AG20443 (cell line): ENCODE measurements at regions not wholly inside any gene's neighbourhood (a gene's known extent, or its start where the extent isn't known, plus 50 kb on each side); places are given as distances from the start of the nearest gene placed in this dataset.

Experiments used
- DNase-seq: peaks from one replicate; pipeline ENCODE4 v3.0.0; 2012; ENCODE audit warnings: low spot score, mixed read lengths

GRCh38 chr18:54532222-54532621 lies 58.8 kb upstream of the DYNAP start:
- no peak for DNase-seq

GRCh38 chr18:54532962-54533361 lies 58.1 kb upstream of the DYNAP start:
- no peak for DNase-seq
